GM23338 (cell line): ENCODE measurements at regions not wholly inside any gene's neighbourhood (a gene's known extent, or its start where the extent isn't known, plus 50 kb on each side); places are given as distances from the start of the nearest gene placed in this dataset.

Experiments used
- ATAC-seq: fragments of 200-7000 bp; cut with Tn5 transposase; 3 replicates; pipeline ENCODE4 v1.9.1; 2020
- DNase-seq: peaks from one replicate; pipeline ENCODE4 v3.0.0-alpha.2; 2015; ENCODE audit warnings: low spot score
- H2AFZ ChIP-seq: fragments of 200-600 bp; sonication (generic); 2 replicates; pipeline ENCODE4 v1.8.0; 2016; ENCODE audit warnings: antibody characterized with exemption, mild to moderate bottlenecking, moderate library complexity
- H3F3A ChIP-seq: fragments of 200-600 bp; sonication (generic); replicated peaks from 2 replicates; pipeline ENCODE4 v1.8.0; 2017; ENCODE audit warnings: antibody characterized with exemption, mixed run types, low read depth
- H3K27ac ChIP-seq: fragments of 200-600 bp; sonication (generic); 2 replicates; pipeline ENCODE4 v1.6.1; 2016; ENCODE audit warnings: low read depth
- H3K27me3 ChIP-seq: fragments of 200-600 bp; sonication (generic); 2 replicates; pipeline ENCODE4 v1.8.0; 2016; ENCODE audit warnings: mild to moderate bottlenecking, mixed run types, moderate library complexity; ENCODE audit not compliant: insufficient read depth
- H3K36me3 ChIP-seq: fragments of 200-600 bp; sonication (generic); 2 replicates; pipeline ENCODE4 v1.8.0; 2016; ENCODE audit warnings: mild to moderate bottlenecking; ENCODE audit not compliant: insufficient read depth
- H3K4me1 ChIP-seq: fragments of 200-600 bp; sonication (generic); 2 replicates; pipeline ENCODE4 v1.8.0; 2016; ENCODE audit warnings: mild to moderate bottlenecking, moderate library complexity; ENCODE audit not compliant: insufficient read depth
- H3K4me2 ChIP-seq: fragments of 200-600 bp; sonication (generic); 2 replicates; pipeline ENCODE4 v1.7.1; 2017; ENCODE audit warnings: mixed run types
- H3K4me3 ChIP-seq: fragments of 200-600 bp; sonication (generic); 2 replicates; pipeline ENCODE4 v1.6.1; 2016; ENCODE audit warnings: mixed run types
- H3K79me2 ChIP-seq: fragments of 200-600 bp; sonication (generic); replicated peaks from 2 replicates; pipeline ENCODE4 v1.8.0; 2017; ENCODE audit warnings: mild to moderate bottlenecking; ENCODE audit not compliant: insufficient read depth
- H3K9me2 ChIP-seq: fragments of 200-600 bp; sonication (generic); 2 replicates; pipeline ENCODE4 v1.8.0; 2017; ENCODE audit not compliant: insufficient read depth
- H4K20me1 ChIP-seq: fragments of 200-600 bp; sonication (generic); replicated peaks from 2 replicates; pipeline ENCODE4 v1.8.0; 2017; ENCODE audit warnings: mild to moderate bottlenecking; ENCODE audit not compliant: insufficient read depth
- H3K27ac Mint-ChIP-seq: 2 replicates; pipeline ENCODE4 v1.8.0; 2020; ENCODE audit warnings: inconsistent platforms, mild to moderate bottlenecking, moderate library complexity, mixed read lengths
- H3K27me3 Mint-ChIP-seq: 3 replicates; pipeline ENCODE4 v1.8.0; 2022; ENCODE audit warnings: low read depth, mild to moderate bottlenecking, moderate library complexity, mixed read lengths, inconsistent platforms; ENCODE audit not compliant: insufficient read depth, poor library complexity
- H3K36me3 Mint-ChIP-seq: 3 replicates; pipeline ENCODE4 v1.8.0; 2021; ENCODE audit warnings: low read depth, mild to moderate bottlenecking, inconsistent platforms, moderate library complexity, mixed read lengths
- H3K4me1 Mint-ChIP-seq: 3 replicates; pipeline ENCODE4 v1.8.0; 2020; ENCODE audit warnings: mild to moderate bottlenecking, inconsistent platforms, mixed read lengths
- H3K4me3 Mint-ChIP-seq: 3 replicates; pipeline ENCODE4 v1.8.0; 2021; ENCODE audit warnings: moderate library complexity, mild to moderate bottlenecking, inconsistent platforms, mixed read lengths
- H3K9me3 Mint-ChIP-seq: 3 replicates; pipeline ENCODE4 v1.8.0; 2020; ENCODE audit warnings: moderate library complexity, mild to moderate bottlenecking, inconsistent platforms, mixed read lengths
- CREB1 ChIP-seq: fragments of 250-450 bp; sonication (Bioruptor Pico); IDR thresholded peaks from 2 replicates; pipeline ENCODE4 v1.5.0; 2020; ENCODE audit warnings: low read depth, mild to moderate bottlenecking, moderate library complexity
- ETS1 ChIP-seq: IDR thresholded peaks from 2 replicates; pipeline ENCODE4 v1.6.1; 2016; ENCODE audit warnings: antibody characterized with exemption
- EZH2 ChIP-seq: fragments of 200-600 bp; sonication (generic); IDR thresholded peaks from one replicate; pipeline ENCODE4 v1.8.0; 2017; ENCODE audit warnings: antibody characterized with exemption, mild to moderate bottlenecking, low read depth; ENCODE audit not compliant: unreplicated experiment
- EZH2phosphoT487 ChIP-seq: fragments of 200-600 bp; sonication (generic); IDR thresholded peaks from one replicate; pipeline ENCODE4 v1.8.1; 2018; ENCODE audit warnings: antibody characterized with exemption; ENCODE audit not compliant: unreplicated experiment
- JUNB ChIP-seq: IDR thresholded peaks from one replicate; pipeline ENCODE4 v1.6.1; 2016; ENCODE audit warnings: antibody characterized with exemption; ENCODE audit not compliant: unreplicated experiment
- NANOG ChIP-seq: IDR thresholded peaks from 2 replicates; pipeline ENCODE4 v1.6.1; 2016; ENCODE audit warnings: antibody characterized with exemption, borderline replicate concordance
- POLR2AphosphoS5 ChIP-seq: IDR thresholded peaks from 2 replicates; pipeline ENCODE4 v1.6.1; 2016; ENCODE audit warnings: antibody characterized with exemption, low read depth
- STAT1 ChIP-seq: IDR thresholded peaks from one replicate; pipeline ENCODE4 v1.6.1; 2016; ENCODE audit warnings: antibody characterized with exemption; ENCODE audit not compliant: unreplicated experiment
- ZNF331 ChIP-seq: fragments of 250-450 bp; sonication (Bioruptor Pico); IDR thresholded peaks from 2 replicates; pipeline ENCODE4 v1.5.0; 2020; ENCODE audit warnings: low read depth, mild to moderate bottlenecking, moderate library complexity
- ZNF462 ChIP-seq: fragments of 250-450 bp; sonication (Bioruptor Pico); IDR thresholded peaks from 2 replicates; pipeline ENCODE4 v1.5.0; 2020; ENCODE audit warnings: mild to moderate bottlenecking, moderate library complexity

- TF ChIP-seq ZNF462 (CRISPR knock-in tag), result no peak
- TF ChIP-seq STAT1, result no peak
Measured at GRCh38 chr1:58927722-58928085, 143.9 kb upstream of the JUN start (continued).

- H3K4me3 ChIP-seq, result no peak overlapping the region
- no peak overlapping the region for H2AFZ ChIP-seq
- no peaks in the 10 kb centered on the region for H3F3A ChIP-seq
- Mint-ChIP-seq H3K27ac (no peak overlapping the region), H3K4me3 (no peak overlapping the region), H3K9me3 (no peaks in the 10 kb centered on the region), H3K36me3 (no peaks in the 10 kb centered on the region), H3K4me1 (no peaks in the 10 kb centered on the region; the same call in 2 of the 3 replicates), H3K27me3 (peaks cover 5% of the 10 kb centered on the region)
- H4K20me1 ChIP-seq, result no peaks in the 10 kb centered on the region
- ATAC-seq (no peak), DNase-seq (no peak)
- H3K36me3 ChIP-seq, result no peaks in the 10 kb centered on the region
- H3K27ac ChIP-seq, result no peak overlapping the region
- H3K9me2 ChIP-seq, result no peaks in the 10 kb centered on the region
- H3K4me2 ChIP-seq, result no peak overlapping the region
- no peaks in the 10 kb centered on the region for H3K79me2 ChIP-seq
- H3K27me3 ChIP-seq, result no peaks in the 10 kb centered on the region
- no peaks in the 10 kb centered on the region for H3K4me1 ChIP-seq
- no peak for TF ChIP-seq ZNF462 (CRISPR knock-in tag)
- TF ChIP-seq EZH2phosphoT487, result no peak
- TF ChIP-seq NANOG, result no peak
- no peak for TF ChIP-seq ZNF331 (CRISPR knock-in tag)
- TF ChIP-seq EZH2, result no peak
- TF ChIP-seq POLR2AphosphoS5, result no peak
- TF ChIP-seq JUNB, result no peak
- no peak for TF ChIP-seq ETS1
- no peak for TF ChIP-seq STAT1
- no peak for TF ChIP-seq CREB1
Measured at GRCh38 chr1:58928514-58928913, 144.7 kb upstream of the JUN start.
